DOHH2 (cell line): ENCODE measurements at regions not wholly inside any gene's neighbourhood (a gene's known extent, or its start where the extent isn't known, plus 50 kb on each side); places are given as distances from the start of the nearest gene placed in this dataset.

ENCODE experiments used
- CTCF ChIP-seq: fragments of 200-600 bp; sonication (generic); IDR thresholded peaks from one replicate; pipeline ENCODE4 v1.5.1; 2014; ENCODE audit warnings: antibody characterized with exemption, mild to moderate bottlenecking, low read depth, low read length; ENCODE audit not compliant: poor library complexity, severe bottlenecking
- EZH2phosphoT487 ChIP-seq: fragments of 200-600 bp; sonication (generic); IDR thresholded peaks from 2 replicates; pipeline ENCODE4 v1.6.1; 2017; ENCODE audit warnings: borderline replicate concordance, mild to moderate bottlenecking, antibody characterized with exemption, low read length, moderate library complexity, mixed read lengths

- TF ChIP-seq CTCF (no peak), EZH2phosphoT487 (no peak)
Measured at GRCh38 chrX:20409991-20410390, 143.3 kb upstream of the RPS6KA3 start.
